HuH-7 (cell line): ENCODE measurements at regions not wholly inside any gene's neighbourhood (a gene's known extent, or its start where the extent isn't known, plus 50 kb on each side); places are given as distances from the start of the nearest gene placed in this dataset.
"Not testable (repeated sequence)": the region's sequence is repeated elsewhere in the genome, so short reads cannot be mapped to it uniquely, and the experiment has no call there.

Experiments used
- DNase-seq: peaks from one replicate; pipeline ENCODE4 v3.0.0; 2011; ENCODE audit warnings: low spot score

DNA sequence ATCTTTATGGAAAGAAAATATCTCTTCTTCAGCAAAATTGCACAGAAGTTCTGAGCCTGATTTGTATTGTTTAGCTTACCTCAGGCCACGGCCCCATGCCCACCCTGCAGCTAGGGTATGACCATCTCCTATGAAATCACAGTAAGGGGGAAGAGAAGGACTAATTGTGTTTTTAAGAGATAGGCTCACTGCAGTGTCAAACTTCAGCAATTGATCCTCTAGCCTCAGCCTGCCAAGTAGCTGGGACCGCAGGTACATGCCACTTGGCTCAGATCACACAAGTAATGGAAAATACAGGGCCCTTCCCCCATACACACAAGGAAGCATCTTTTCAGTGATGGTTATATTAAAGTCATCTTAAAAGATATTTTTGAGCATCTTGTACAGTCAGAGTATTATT is 60.0 kb downstream of the DMAC1 start:
- DNase-seq: no peak

DNA sequence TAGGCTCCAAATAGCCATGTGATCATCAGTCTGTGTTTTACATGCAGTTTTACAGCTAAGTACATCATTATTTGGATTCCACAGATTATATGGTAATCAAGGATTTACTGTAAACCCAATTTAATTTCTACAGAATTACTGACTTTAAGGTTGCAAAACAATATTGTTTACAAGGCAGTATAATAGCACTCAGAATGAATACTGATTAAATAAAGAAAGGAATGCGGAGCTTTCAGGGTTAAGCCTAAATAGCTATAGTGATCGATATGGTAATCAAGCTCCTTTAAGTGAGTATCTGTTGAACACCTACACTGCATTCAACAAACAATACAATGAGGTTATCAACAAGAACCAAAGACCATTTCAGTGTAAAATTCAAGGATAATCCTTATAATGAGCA is 64.3 kb downstream of the DMAC1 start:
- DNase-seq: no peak

DNA sequence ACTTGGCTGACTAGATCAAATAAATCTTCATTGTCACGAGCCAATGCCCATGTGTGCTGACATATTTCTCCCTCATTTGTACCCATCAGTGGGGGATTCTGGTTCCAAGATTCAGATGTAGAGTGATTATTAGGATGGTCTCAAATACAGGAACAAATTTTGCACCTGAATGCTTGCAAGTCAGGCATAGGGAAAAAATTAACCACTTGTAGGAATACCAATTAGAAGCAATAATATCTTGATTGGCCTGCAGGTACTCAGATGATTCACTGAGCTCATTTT is 69.5 kb downstream of the DMAC1 start:
- no peak for DNase-seq

DNA sequence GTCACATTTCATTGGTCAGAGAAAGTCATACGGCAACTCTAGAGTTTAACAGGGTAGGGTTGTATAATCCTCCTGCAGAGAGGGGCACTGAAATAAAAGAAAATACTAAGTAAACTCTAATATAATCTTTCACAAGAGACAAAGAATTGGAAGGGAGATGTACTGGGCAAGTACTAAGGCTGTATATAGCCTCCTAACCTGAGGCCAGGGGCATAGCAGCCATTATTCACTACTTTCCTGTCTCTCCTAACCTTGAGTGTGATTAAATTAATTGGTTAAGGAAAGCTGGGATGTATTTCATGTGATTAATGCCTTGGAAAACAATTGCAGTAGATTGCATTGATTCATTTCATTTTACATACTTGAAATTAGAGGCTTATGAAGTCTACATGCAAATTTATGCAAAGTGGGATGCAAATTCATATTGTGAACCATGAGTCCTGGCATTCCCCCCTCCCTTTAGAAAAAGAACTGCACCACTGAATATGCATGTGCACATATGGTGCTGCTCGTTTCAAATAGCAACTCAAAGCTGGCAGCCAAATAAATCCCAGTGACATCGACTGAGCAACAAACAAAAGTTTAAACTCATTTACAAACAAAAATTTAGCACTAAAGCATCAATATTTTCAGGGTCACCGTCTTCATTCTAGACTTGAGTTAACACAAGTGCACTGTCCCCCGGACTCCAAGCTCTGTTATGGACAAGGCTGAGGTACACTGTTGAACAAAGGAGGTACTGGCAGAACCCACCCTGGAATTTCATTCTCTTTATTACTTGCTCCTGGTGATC is 70.0 kb downstream of the DMAC1 start:
- no peak for DNase-seq

DNA sequence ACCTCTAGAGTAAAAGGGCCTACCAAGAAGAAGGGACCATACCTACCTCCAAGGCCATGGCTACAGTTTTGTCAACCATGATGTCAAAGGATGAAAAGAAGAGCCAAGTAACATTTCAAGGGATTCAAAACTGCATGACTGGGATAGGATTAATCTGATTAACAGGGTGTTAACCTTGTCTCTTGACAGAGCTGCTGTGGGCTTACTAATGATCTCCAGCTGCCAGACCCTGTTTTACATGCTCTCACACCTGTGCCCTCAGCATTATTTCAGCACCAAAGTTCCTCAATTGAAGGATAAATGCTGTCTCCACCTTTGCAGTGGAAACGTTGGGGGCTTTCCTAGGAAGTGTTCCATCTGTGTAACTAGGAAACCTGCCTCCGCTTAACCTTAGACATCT is 78.3 kb downstream of the DMAC1 start:
- DNase-seq: no peak

DNA sequence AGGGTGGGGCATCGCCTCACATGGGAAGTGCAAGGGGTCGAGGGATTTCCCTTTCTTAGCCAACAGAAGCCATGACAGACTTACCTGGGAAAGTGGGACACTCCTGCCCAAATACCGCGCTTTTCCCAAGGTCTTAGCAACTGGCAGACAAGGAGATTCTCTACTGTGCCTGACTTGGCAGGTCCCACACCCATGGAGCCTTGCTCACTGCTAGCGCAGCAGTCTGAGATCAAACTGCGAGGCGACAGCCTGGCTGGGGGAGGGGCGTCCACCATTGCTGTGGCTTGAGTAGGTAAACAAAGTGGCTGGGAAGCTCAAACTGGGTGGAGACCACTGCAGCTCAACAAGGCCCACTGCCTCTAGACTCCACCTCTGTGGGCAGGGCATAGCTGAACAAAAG is 86.5 kb downstream of the DMAC1 start:
- DNase-seq: not testable (repeated sequence)

DNA sequence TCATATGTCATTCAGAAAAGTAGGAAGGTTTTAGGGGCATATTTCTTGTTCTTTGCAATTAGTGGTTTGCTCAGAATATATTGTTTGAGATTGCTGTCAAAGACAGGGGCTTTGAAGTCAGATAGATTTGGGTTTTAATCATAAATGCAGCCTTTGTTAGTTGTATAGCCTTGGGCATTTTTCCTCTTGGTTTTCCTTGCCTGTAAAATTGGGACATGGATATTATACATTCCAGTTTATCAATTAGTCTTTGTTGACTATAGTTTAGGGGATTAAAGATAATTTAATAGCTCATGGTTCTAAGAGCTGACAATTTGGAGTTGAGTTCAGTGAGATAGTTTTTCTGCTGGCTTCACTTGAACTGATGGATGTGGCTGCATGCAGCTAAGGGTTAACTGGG is 88.9 kb downstream of the DMAC1 start:
- DNase-seq: no peak

DNA sequence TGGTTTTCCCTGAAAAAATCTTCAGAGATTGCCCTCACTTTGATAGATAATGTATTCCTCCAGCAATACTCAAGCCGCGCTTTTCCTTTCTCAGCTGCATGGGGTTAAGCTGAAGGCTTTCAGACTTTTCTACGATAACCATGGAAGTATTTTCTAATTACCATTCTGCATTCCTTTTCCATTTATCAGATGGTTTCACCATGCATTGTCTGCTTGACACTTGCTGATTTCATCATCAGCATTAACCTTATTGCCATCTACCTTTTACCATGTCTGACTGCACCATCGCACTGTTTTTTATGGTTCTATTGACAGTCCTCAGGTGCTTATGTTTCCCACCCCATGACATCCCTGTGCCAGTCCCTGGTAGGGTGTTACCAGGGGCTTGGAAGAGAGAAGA is 91.6 kb downstream of the DMAC1 start:
- no peak for DNase-seq

DNA sequence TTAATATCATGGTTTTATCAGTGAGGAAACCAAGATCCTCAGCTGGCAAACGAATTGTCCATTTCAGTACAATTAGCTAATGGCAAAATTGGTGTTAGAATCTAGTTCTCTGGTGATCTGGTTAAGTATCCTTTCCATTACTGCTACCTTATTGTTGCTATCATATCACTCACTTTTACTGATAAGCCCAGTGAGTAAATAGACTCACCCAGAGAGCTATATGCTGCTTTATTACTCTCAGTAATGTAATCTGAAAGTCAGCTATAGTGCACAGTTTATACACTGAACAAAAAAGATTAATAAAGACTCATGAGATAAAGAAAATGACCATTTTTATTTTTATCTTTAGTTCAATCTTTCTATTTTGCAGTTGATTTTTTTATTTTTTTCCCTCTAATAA is 95.0 kb downstream of the DMAC1 start:
- no peak for DNase-seq

DNA sequence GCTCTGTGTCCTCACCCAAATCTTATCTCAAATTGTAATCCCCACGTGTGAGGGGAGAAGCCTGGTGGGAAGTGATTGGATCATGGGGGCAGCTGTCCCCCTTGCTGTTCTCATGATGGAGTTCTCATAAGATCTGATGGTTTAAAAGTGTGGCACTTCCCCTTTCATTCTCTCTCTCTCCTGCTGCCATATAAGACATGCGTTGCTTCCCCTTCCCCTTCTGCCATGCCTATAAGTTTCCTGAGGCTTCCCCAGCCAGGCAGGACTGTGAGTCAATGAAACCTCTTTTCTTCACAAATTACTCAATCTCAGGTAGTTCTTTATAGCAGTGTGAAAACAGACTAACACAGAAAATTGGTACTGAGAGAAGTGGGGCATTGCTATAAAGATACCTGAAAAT is 107.7 kb downstream of the DMAC1 start:
- no peak for DNase-seq

DNA sequence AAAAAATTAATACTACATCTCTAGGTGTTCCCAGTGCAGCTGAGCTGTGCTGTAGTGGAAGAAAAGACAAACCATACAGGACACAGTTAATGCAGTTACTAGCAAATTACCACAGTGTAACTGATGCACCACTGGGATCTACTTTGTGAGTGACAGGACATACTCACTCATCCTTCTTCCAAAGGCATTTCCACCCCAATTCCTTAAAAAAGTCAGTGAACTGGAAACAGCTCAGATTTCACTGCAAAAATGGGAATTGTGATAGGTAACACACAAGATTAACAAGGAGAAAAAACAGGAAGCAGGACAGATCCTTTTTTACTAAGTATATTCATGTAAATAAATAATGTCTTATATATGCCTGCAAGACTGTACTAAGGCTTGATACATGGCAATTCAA is 109.6 kb downstream of the DMAC1 start:
- no peak for DNase-seq

DNA sequence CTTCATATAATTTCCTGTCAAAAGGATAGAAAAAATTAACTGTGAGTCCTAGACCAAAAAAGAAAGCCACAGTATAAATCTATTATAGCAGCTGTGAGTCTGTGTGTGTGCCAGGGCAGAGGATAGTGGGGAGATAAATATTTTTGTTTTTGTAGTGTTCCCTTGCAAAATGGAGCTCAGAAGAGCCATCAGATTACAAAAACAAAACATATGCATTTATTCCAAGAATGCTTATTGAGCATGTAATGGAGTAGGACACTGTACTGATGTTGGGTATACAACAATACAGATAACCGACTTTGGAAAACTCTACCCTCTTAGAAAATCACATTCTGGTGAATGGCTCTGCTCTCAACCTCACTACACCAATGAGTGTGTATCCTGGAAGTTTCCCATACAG is 111.0 kb downstream of the DMAC1 start:
- DNase-seq: no peak

DNA sequence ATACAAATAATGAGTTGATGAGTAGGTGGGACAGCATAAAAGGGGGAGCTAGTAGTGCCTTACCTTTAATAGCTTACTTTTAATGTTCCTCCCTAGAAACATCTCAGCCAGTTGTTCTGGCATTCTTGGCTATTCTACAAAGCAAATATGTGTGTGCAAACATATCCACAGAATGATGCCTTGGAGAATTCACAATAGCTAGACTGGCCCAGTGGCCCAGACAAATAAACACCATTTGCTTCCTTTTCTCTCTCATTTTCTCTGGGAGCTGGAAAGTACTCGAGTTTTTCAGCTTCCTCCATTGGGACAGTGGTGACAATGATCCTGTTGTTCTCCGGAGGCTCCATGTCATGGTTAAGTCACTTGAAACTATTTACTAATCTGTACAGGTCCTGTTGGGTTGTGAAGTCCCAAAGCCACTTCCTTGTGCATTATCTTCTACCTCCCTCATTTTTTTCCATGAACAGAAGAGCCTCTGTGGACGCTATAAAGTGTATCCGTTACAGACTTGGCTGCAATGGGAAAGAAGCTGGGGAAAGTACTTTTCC is 122.9 kb downstream of the DMAC1 start:
- DNase-seq: no peak

DNA sequence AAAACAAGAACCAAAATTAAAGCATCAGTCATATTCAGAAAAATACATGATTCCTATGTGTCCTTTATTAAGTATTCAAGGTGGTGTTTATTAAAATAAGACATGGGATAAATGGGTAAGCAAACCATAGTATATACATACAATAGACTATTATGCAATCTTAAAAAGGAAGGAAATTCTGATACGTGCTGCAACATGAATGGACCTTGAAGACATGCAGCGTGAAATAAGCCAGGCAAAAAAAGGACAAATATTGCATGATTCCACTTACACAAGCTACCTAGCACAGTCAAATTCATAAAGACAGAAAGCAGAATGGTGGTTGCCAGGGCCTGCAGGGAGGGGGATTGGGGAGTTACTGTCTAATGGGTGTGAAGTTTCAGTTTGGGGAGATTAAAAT is 127.7 kb downstream of the DMAC1 start:
- DNase-seq: no peak

DNA sequence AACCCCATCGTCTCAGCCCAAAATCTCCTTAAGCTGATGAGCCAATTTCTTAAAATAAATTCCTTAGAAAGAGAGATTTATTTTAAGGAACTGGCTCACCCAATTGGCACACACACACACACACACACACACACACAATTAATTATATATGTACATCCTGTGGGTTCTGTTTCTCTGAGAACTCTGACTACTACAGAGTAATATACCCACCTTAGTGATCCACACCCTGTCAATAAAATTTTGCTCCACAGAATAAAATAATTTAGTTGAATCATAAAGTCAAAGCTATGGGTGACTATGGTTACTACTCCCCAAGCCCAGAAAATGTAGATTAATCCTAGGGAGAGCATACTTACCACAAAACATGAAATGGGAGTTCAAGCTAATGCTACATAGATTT is 131.0 kb downstream of the DMAC1 start:
- no peak for DNase-seq

DNA sequence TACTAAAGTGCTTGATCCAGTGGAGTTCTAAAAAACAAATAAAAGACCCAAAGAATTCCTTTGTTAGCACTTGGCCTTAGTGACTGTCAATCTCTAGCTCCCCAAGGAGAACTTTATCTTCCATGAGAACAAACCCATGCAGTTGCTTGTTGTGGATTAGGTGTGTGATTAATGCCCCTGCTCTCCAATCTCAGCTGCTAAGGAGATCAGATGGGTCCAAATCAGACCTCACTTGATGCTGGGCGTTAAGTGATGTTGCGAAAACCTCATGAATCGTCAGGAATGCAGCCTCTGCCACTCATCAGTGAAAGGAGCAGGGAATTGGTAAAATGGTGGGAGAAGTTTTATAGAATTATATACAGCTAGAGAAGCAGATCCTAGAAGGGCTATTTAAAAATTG is 133.7 kb downstream of the DMAC1 start:
- DNase-seq: no peak

DNA sequence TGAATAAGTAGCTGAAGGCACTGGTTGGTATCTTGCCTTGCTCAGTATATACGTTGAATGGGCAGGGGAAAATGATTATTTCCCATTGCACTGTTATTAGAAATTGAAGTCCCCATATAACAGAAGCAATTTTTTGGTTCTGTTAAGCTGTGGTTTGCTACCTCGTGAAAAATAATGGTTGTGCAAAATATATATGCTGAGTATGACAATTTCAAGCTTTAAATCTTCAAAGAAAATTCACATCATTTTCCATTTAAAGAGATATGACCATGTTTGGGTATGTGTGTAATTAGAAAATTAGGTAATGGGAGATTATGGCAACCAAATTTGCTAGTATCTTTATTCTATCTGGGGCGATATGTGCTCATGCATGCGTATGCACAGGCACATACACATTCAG is 139.8 kb downstream of the DMAC1 start:
- DNase-seq: no peak

DNA sequence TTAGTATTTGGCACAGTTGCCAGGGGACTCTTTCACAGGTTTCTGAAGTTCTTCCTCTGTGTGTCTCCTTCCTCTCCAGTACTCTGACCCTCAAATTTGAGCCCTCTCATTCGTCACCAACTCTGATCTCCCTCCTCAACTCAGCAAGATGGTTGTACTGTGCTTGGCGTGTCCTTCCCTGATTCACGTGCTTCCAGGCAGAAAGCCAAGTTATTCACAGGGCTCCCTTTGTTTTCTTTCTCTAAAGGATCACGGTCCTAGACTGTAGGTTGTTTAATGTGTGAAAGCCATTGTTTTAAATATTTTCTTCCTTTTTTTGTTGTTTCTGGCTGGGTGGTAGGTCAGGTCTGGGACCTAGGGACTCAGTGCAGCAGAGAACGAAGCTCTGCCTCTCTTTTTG is 142.9 kb downstream of the DMAC1 start:
- no peak for DNase-seq

DNA sequence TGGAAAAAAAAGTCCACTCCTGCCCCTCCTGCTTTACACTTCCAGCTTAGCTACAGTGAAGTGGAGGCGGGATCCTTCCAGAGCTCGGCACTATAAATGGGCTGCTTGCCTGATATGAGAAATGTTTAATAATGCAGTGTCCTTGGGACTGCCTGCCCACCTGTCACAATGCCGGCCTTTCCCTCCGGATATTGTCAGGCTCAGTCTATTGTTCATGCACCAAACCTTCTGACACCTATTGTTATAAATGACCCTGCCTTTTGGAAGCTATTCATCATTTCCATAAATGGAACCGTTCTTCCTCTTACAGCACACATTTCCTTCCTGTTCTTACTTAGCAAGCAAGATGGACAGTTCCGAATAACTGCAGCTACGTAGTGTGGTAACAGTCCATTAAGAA is 146.3 kb downstream of the DMAC1 start:
- DNase-seq: no peak

DNA sequence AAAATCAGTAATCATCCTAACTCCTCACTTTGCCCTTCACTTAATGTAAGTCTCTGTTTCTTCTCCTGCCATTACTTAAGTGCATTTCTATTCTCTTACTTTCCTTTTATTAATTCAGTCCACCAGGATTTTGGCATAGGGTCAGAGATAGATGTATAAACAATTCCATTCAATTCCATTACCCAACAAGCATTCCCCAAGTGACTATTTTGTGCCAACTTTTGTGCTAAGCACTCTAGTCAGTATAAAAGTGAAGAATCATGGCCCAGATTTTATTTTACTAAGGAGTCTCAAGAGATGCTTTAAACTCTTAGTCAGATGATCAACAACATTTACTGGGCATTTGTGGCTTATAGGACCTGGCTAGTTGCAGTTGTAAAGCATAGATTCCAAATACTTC is 159.3 kb downstream of the DMAC1 start:
- no peak for DNase-seq

DNA sequence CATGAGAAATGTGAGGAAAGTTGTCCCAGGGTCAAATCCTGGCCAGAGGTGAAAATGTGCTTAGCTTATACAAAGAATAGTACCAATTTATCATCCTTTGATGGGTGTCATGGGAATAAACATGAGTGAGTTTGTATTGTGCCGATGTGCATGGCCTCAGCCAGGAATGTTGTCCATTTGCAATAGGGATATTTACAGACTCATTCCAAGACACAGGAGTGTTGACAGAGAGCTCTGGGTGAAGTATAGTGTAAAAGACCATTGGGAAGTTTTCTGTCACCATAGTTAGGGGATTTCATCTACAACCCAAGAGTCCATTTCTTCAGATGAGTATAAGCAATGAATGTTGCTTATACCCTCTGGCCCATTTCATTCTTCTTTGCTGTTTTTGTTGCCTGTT is 160.1 kb downstream of the DMAC1 start:
- no peak for DNase-seq

DNA sequence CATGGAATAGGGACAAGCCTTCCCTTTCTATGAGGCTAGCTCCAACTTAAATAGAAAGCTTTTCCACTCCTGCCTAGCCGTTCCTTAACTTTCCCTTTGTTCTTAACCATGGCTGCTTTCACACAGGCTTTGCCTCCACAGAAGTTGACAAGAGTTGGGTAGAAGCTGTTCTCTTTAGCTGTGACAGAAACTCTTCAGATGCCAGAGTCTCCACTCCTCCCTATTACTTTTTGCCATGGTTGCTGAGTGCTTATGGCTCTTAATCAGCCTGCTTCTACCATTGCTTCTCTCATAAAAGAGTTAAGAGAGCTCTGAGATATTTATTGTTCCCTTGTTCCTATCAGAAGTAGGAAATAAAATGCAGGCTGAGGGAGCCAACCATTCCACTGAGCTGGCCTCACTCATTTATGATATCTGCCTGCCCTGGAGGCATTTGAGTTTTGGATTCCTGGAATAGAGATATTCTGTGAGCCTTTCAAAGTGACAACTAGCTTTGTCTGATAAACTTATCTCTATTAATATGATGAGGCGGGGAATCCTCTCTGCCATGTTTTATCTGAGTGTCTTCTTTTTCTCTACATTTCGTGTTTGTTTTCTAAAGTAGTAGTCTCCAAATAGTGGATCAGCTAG is 162.6 kb downstream of the DMAC1 start:
- no peak for DNase-seq

DNA sequence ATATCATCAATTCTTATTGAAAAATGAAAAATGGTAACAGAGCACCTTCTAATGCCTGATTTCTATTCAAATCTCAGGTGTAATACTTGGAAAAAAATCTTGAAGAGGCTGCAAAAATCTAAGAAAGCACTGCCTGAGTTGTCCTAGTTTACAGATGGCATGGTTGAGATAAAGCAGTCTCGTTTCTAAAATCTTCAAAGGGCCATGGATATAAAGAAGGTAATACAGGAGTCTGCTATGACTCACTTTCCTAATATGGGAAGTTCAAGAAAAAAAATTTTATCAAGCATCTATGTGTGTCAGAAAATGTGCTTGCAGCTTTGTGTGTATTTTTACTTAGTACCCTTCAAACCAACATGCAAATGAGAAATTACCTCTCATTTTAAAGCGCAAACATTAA is 163.3 kb downstream of the DMAC1 start:
- no peak for DNase-seq

DNA sequence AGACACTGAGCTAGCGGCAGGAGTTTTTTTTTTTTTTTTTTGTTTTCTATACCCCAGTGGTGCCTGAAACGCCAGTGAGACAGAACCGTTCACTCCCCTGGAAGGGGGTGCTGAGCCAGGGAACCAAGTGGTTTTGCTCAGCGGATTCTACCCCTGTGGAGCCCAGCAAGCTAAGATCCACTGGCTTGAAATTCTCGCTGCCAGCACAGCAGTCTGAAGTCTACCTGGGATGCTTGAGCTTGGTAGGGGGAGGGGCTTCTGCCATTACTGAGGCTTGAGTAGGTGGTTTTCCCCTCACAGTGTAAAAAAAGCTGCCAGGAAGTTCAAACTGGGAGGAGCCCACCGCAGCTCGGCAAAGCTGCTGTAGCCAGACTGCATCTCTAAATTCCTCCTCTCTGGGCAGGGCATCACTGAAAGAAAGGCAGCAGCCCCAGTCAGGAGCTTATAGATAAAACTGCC is 173.0 kb downstream of the DMAC1 start:
- DNase-seq: not testable (repeated sequence)
